GM23248 (cell line): ENCODE measurements at regions not wholly inside any gene's neighbourhood (a gene's known extent, or its start where the extent isn't known, plus 50 kb on each side); places are given as distances from the start of the nearest gene placed in this dataset.

ENCODE experiments used
- EZH2 ChIP-seq: fragments of 200-600 bp; sonication (generic); IDR thresholded peaks from 2 replicates; pipeline ENCODE4 v1.6.1; 2018; ENCODE audit warnings: antibody characterized with exemption, mild to moderate bottlenecking; ENCODE audit not compliant: insufficient read depth, poor library complexity, severe bottlenecking
- EZH2phosphoT487 ChIP-seq: fragments of 200-600 bp; sonication (generic); IDR thresholded peaks from 2 replicates; pipeline ENCODE4 v1.6.1; 2018; ENCODE audit warnings: antibody characterized with exemption, moderate library complexity, mild to moderate bottlenecking, low read depth; ENCODE audit not compliant: insufficient read depth

DNA sequence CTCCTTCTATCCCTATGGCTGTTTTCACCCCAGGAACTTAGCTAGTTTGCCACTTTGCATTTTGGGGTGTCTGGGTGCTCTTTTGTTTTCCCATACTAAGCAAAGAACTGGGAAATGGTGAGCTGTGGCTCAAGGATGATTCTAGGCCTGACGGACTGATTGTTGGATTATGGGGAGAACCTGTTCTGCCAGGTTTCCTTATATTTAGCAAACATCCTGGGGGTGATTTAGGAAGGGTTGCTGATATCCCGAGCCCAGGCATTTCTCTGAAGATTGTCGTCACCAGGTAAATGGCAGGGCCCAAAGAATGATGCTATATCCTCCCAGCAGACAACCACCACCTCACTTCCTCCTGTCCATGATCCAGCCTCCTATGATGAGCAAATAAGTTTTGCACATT, 72.1 kb upstream of the GRB10 start:
- no peak for TF ChIP-seq EZH2
- no peak for TF ChIP-seq EZH2phosphoT487
